ENCODE measurements at regions not wholly inside any gene's neighbourhood (a gene's known extent, or its start where the extent isn't known, plus 50 kb on each side); places are given as distances from the start of the nearest gene placed in this dataset.

GRCh38 chr14:73800970-73801515 is 50.6 kb upstream of the PTGR2 start:
- no peak for DNase-seq (ENCODE audit: low read depth in 2 of 2)

DNA sequence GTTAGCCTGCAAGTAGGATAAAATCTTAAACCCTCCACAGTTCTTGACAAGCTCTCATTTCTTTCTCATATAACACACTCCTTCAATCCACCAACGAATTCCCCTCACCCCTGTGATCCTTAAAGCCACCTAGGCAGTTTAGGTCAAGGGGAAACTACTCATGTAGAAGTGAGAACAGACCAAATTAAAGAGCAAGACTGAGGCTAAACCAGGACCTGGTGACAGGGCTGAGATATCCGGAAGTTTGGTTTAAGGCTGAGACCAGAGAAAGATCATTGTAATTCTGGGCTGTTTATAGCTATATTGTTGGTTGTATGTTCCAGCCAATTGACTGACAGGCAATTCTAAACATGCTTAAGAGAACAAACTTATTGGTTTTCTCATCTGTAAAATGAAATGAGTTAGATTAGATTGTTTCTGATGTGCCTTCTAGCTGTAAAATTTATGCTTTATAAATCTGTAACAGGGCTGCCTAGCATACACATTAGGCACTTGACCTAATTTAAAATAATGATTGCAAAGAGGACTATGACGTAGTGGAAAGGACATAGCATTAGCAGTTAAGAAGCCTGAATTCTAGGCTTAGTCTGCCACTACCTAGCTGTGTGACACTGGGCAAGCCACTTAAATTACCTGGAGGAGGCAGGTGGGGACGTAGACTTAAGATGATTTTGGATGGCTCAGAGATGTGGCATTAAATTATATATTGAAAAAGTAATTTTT is 53.9 kb upstream of the PTGR2 start:
- no peak for DNase-seq (ENCODE audit: low read depth in 2 of 2)

DNA sequence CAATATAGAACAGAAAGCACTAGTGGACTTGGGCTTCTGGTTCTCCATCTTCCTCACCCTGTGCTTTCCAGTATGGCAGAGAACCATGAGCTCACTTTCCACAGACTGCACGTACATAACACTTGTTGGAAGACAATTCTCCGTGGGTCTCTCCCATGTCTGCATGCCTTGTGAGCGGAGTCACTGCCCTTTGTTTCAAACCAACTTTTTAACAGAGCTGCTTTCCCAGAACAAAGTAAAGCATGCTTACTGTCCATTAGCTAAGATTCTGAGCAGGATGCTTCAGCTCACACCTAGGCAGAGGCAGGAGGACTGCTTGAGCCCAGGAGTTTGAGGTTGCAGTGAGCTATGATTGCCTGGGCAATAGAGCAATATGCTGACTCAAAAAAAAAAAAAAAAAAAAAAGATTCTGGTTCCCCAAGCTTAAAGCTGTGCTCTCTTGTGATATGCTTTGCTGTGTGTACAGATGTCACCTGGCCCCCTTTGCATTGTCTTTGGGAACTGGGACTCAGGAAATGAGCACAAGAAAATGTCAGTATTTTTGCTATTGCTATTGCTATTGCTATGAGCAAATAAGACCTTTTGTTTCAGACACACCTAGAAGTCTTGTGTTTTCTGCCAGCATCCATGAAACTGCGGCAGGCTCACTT is 54.6 kb upstream of the PTGR2 start:
- no peak for DNase-seq (ENCODE audit: low read depth in 2 of 2)

DNA sequence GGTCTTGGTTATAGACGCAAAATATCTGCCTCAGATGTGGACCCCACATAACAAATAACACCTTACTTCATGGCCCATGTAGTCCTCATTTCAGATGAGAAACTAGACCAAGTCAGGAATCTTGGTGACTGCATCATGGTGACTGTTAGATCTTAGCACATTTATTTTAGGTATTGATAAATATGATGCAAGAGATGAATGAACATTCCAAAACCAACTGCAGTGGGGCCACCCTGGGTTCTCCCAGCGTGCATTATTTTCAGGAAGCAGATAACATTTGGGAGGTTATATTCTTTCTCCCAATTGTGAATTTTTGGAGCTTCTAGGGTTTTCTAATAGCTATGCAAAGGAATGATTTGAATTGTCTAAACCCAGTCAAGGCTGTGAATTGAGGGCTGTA is 55.2 kb upstream of the PTGR2 start:
- no peak for DNase-seq (ENCODE audit: low read depth in 2 of 2)

DNA sequence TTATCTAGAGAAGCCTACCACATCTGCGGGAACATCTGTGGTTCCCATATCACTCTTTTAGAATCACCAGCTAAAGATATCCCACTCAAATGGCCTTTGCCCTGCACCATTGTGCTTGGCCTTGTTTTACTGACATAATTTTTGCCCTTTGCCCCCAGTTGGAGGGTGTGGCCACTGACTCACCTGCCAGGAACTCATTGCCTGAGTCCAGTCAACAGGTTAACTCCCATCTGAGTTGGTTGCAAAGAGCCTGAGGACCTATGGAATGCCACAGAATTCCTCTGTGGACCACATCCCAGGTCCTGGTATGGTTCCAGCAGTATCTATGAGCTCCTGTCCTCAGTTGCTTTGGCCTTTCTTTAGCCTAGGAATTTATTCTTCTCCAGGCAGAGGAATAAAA is 55.7 kb upstream of the PTGR2 start:
- DNase-seq (ENCODE audit: low read depth in 2 of 2) = no peak

DNA sequence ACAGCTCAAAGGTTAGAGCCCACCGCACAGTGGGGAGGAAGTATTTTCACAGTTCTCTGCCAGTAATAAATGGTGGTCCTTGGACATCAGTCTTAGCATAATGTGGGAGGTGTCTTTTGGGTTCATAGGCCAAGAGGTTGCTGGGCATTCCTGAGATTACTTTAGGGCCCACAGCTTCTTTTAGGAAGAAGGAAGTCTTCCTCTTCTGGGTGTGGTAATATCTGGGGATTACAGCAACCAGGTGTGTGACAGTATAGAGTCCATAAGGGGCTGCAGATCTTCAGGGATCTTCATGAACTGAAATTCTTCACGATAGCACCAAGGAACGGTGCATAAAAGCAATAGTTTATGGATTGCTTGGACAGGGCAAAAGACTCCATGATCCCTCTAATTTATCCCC is 56.2 kb upstream of the PTGR2 start:
- no peak for DNase-seq (ENCODE audit: low read depth in 2 of 2)

DNA sequence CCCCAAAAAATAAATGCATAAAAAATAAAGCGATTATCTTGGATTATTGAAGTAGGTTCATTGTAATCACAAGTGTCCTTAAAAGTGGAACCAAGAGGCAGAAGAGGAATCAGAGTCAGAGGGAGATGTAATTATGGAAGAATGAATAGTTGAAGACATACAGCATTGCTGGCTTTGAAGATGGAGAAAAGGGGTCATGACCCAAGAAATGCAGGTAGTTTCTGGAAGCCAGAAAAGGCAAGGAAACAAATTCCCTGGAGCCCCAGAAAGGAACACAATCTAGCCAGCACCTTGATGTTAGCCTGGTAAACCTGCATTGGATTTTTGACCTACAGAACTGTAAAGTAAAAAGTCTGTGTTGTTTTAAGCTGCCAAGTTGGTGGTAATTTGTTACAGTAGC is 57.5 kb upstream of the PTGR2 start:
- no peak for DNase-seq (ENCODE audit: low read depth in 2 of 2)

DNA sequence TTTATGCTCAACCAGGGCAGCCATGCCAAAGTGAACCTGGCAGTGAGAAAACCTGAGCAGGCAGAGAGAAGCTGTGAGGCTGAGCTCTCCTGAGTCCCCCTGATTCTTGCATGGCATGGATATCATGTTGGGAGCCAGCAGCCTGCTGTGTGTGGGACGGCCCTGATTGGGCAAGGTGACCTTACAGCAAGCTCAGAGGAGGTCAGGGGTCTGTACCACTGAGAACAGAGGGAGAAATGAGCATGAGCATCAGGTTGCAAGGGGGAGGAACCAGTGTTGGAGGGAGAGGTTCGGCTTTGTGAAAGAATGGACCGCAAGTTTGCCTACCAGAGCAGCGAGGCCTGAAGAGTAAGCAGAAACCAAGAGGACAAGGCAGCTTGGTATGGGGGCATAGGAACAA is 59.1 kb upstream of the PTGR2 start:
- no peak for DNase-seq (ENCODE audit: low read depth in 2 of 2)

GRCh38 chr14:73789989-73790581 is 61.5 kb upstream of the PTGR2 start:
- no peak for DNase-seq (ENCODE audit: low read depth in 2 of 2)

DNA sequence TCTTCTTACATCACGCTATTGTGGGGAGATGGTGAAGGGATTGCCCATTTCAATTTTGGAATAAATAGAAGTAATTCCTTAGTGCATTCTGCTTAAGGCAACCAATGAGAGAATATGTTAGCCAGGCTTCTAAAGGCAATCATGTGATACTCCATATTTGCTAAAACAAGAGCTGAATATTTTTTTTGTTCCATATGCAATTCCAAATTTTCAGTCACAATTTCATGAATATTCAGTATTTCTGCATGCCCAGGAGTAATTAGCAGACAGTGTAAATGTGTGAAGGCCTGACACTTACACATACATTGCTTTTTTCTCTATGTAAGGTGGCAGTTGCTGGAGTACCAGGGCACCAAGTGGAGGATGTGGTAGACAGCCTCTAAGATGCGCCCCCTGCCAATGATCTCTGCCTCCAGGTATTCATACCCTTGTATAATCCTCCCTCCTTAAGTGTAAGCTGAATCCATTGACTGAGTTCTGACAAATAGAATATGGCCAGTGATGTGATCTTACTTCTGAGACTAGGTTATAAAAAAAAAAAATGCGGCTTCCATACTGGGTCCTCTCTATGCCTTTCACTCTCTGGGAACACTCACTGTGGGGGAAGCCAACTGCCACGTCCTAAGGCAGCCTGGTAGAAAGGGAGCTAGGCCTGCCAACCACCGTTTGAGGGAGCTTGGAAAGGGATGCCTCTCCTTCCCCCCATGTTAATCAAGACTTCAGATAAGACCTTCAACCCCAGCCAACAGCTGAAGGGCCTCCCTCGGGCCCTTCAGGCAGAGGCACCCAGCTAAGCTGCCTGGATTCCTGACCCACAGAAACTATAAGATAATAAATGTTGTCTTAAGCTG is 62.7 kb upstream of the PTGR2 start:
- DNase-seq (ENCODE audit: low read depth in 2 of 2) = no peak

DNA sequence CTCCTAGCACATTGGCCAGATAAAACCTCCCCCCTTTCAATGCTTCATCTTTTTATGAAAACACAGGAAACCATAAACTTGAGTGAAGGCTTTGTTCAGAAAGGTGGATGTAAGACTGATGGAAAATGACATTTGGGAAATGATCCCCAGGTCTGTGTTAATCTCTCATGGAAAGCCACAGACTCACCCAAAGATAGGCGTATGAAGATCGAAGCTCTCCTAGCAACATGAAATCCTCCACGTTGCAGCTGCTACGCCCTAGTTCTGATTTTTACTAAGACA is 63.4 kb upstream of the PTGR2 start:
- no peak for DNase-seq (ENCODE audit: low read depth in 2 of 2)

DNA sequence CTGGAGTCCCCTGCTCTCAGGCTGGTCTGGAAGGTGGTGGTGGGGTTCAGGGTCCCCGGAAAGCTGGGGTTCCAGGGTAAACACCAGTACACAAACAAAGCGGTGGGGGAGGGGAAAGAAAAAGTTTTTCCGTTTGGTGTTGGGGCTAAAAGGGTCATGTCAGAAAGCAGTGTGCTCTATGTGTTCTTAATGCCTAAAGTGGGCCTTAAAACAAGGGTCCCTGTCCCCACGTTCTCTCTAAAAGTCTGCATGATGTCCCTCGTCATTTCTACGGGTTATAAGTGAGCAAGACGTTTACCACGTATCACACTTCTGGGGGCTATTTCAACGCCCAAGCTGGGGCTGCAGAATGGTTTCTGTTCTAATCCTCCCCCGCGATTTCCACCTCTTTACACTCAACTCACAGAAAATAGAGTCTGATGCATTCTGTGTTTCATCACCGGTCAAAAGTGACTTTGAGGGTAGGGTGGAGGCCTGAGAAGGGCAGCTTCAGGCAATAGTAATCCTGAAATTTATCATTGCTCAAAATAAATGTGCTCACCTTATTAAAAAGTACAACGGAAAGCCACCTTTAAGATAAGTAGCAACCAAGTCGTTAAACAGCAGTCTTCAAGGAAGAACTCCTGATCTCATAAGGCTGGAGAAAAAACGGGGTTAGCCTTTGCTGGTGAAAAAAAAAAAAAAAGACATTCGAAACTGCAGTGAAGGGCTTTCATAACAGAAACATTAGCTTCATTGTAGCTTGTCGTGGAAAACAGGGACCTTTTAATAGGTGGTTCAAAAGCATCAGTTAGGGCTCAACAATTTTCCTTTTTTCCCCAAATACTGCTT is 63.9 kb upstream of the PTGR2 start:
- DNase-seq (ENCODE audit: low read depth in 2 of 2) = peak in 1 of 2 donors; percentile 41

DNA sequence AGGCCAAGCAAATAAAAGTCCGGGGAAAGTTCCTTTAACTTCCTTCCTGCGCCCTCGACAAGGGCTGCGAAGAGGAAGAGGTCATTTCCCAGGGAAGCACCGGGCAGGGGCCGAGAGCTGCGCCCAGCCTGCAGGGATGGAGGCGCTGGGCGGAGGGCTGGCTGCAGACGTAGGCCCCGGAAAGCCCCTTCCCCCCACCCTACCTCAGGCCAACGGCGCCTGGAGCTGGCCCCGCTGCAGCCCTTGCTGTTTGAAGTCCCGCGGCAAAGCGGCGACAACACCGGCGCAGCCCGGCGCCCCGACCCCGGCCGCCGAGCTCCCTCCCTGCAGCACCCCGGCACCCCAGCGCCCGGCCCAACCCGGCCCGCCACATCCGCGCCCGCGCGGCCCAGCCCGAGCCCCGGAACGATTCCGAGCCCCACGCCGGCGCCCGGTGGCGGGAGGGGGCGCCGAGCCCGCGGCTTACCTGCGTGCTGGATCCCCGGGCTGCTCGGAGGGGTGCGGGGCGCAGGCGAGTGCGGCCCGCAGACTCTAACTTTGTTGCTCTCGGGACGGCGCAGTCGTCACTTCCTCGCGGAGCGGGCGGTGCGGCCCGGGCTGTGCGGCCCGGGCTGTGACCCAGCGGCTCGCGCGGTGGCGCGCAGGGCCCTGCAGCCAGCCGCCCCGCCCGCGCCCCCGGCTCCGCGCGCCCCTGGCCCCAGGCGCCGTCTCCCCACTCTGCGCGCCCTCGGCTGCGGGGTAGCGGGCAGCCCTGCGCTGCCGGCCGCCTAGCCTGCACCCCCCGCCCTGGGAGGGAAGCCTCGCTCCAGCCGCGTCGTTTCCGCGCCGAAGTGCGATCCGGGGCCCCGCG is 64.8 kb upstream of the PTGR2 start:
- peak; percentile 27 to 43 for DNase-seq (ENCODE audit: low read depth in 2 of 2)

DNA sequence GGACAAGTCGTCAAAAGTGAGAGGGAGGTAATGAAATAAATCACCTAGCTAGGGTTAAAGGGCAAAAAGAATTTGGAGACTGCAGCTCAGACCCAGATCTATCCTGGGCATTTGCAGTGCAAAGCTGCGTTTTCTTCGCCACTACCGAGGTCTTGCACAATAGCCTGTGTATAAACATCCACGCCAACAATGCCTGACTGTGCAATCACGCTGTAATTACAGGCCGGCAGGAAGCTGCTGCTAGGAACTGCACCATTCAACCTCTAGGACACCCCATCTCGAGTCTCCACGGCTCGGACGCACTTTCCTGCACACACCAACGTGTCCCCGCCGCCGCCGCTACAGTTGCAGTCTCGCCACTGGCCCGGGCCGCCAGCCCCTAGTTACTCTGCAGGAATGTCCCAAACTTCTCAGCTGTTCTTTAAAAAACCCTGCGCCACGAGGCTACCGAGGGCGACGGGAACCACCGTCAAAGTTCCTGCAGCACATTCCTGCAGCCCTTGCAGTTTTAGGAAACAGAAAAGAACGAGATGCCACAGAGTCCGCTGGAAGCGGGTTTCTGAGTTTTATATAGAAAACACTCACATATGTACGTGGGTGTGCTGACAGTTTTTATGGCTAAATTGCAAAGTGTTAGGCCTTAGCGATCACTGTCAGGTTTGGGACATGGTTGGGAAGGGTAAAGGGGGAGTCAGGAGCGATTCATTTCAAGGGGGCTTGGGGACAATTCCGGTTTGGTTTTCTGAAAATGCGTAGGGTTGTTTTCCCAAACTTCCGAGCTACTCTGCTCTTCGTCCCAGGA is 65.6 kb upstream of the PTGR2 start:
- peak in 1 of 2 donors; percentile 43 for DNase-seq (ENCODE audit: low read depth in 2 of 2)

GRCh38 chr14:73785336-73785833 is 66.2 kb upstream of the PTGR2 start:
- DNase-seq (ENCODE audit: low read depth in 2 of 2) = no peak

DNA sequence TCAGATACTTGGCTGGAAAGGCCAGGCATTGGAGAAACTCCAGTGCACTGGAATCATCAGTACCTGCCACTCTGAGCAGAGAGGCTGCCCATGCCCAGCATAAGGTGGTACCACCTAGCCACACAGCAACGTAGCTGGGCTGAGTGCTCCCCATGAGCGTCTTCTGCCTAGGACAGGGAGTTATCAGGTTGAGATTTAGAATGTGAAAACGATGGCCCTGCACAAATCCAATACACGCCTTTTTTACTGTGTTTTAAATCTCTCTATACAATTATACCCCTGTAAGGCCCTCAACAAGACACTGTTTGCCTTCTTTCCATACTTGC is 66.7 kb upstream of the PTGR2 start:
- no peak for DNase-seq (ENCODE audit: low read depth in 2 of 2)

GRCh38 chr14:73784181-73784987 is 67.2 kb upstream of the PTGR2 start:
- DNase-seq (ENCODE audit: low read depth in 2 of 2) = no peak

- no peak for DNase-seq (ENCODE audit: low read depth in 2 of 2)
Observed at GRCh38 chr14:73783107-73783727, 68.4 kb upstream of the PTGR2 start.

Measured in activated CD4-positive, alpha-beta T cell treated with anti-CD3 and anti-CD28 coated beads for 24 hours (primary cell).